OCI-LY7 (cell line): ENCODE measurements at regions not wholly inside any gene's neighbourhood (a gene's known extent, or its start where the extent isn't known, plus 50 kb on each side); places are given as distances from the start of the nearest gene placed in this dataset.

ENCODE experiments used
- CTCF ChIP-seq: fragments of 200-600 bp; sonication (generic); conservative IDR thresholded peaks from 2 replicates; pipeline ENCODE4 v1.5.1; 2014; ENCODE audit warnings: mild to moderate bottlenecking, antibody characterized with exemption, low read length, moderate library complexity, mixed read lengths
- EZH2phosphoT487 ChIP-seq: fragments of 200-600 bp; sonication (generic); IDR thresholded peaks from 2 replicates; pipeline ENCODE4 v1.6.1; 2018; ENCODE audit warnings: low read depth, borderline replicate concordance, mild to moderate bottlenecking, mixed run types, antibody characterized with exemption, low read length, moderate library complexity, mixed read lengths

- no peak for TF ChIP-seq CTCF
- no peak for TF ChIP-seq EZH2phosphoT487
Measured at GRCh38 chr10:44788147-44789129, 122.7 kb upstream of the TMEM72 start.
